SK-N-SH treated with all-trans-retinoic acid at 6 μM for 48 hours (cell line): ENCODE measurements at regions not wholly inside any gene's neighbourhood (a gene's known extent, or its start where the extent isn't known, plus 50 kb on each side); places are given as distances from the start of the nearest gene placed in this dataset.

Experiments
- ATAC-seq: fragments of 200-7000 bp; cut with Tn5 transposase; 3 replicates; pipeline ENCODE4 v1.9.1; 2020; ENCODE audit warnings: mild to moderate bottlenecking, moderate library complexity
- ARNTL ChIP-seq: fragments of 450-650 bp; formaldehyde crosslinking; IDR thresholded peaks from 2 replicates; pipeline ENCODE4 v1.5.0; 2020; ENCODE audit warnings: low read depth, mild to moderate bottlenecking, moderate library complexity, borderline replicate concordance
- CSDC2 ChIP-seq: fragments of 250-450 bp; sonication (Bioruptor Pico); IDR thresholded peaks from 2 replicates; pipeline ENCODE4 v1.5.0; 2020; ENCODE audit warnings: mild to moderate bottlenecking, moderate library complexity
- ESRRG ChIP-seq: fragments of 250-450 bp; sonication (Bioruptor Pico); IDR thresholded peaks from 2 replicates; pipeline ENCODE4 v1.6.1; 2021; ENCODE audit warnings: mild to moderate bottlenecking
- GLIS3 ChIP-seq: fragments of 250-450 bp; sonication (Bioruptor Pico); IDR thresholded peaks from 2 replicates; pipeline ENCODE4 v1.5.0; 2020; ENCODE audit warnings: mild to moderate bottlenecking, moderate library complexity
- ISL1 ChIP-seq: fragments of 250-450 bp; sonication (Bioruptor Pico); IDR thresholded peaks from 2 replicates; pipeline ENCODE4 v2.1.2; 2022; ENCODE audit warnings: mild to moderate bottlenecking, moderate library complexity
- OSR1 ChIP-seq: fragments of 250-450 bp; sonication (Bioruptor Pico); IDR thresholded peaks from 2 replicates; pipeline ENCODE4 v1.8.0; 2022; ENCODE audit warnings: moderate library complexity, mild to moderate bottlenecking, inconsistent platforms
- RARB ChIP-seq: fragments of 250-450 bp; sonication (Bioruptor Pico); IDR thresholded peaks from 2 replicates; pipeline ENCODE4 v1.8.0; 2021; ENCODE audit warnings: mild to moderate bottlenecking, moderate library complexity
- SNAI2 ChIP-seq: fragments of 250-450 bp; sonication (Bioruptor Pico); IDR thresholded peaks from 2 replicates; pipeline ENCODE4 v1.5.0; 2020; ENCODE audit warnings: mild to moderate bottlenecking, moderate library complexity
- TCF4 ChIP-seq: fragments of 250-450 bp; sonication (Bioruptor Pico); IDR thresholded peaks from 2 replicates; pipeline ENCODE4 v1.8.0; 2021; ENCODE audit warnings: mild to moderate bottlenecking, moderate library complexity, borderline replicate concordance
- TOX ChIP-seq: fragments of 250-450 bp; sonication (Bioruptor Pico); IDR thresholded peaks from 2 replicates; pipeline ENCODE4 v1.8.0; 2021; ENCODE audit warnings: mild to moderate bottlenecking, moderate library complexity, borderline replicate concordance
- ZC3H10 ChIP-seq: fragments of 250-450 bp; sonication (Bioruptor Pico); IDR thresholded peaks from 2 replicates; pipeline ENCODE4 v1.5.1; 2021; ENCODE audit warnings: mild to moderate bottlenecking, moderate library complexity
- ZFP30 ChIP-seq: fragments of 450-650 bp; formaldehyde crosslinking; IDR thresholded peaks from 2 replicates; pipeline ENCODE4 v1.5.0; 2022; ENCODE audit warnings: mild to moderate bottlenecking, moderate library complexity
- ZNF565 ChIP-seq: fragments of 450-650 bp; formaldehyde crosslinking; conservative IDR thresholded peaks from 2 replicates; pipeline ENCODE4 v1.5.0; 2020; ENCODE audit warnings: low read depth, mild to moderate bottlenecking, moderate library complexity
- ZNF70 ChIP-seq: fragments of 450-650 bp; formaldehyde crosslinking; IDR thresholded peaks from 2 replicates; pipeline ENCODE4 v1.5.0; 2020; ENCODE audit warnings: mild to moderate bottlenecking, moderate library complexity
- ZNF8 ChIP-seq: fragments of 450-650 bp; formaldehyde crosslinking; IDR thresholded peaks from 2 replicates; pipeline ENCODE4 v1.5.0; 2020; ENCODE audit warnings: mild to moderate bottlenecking, moderate library complexity
- TF ChIP-seq, protein P1 (sequence below): fragments of 250-450 bp; sonication (Bioruptor Pico); IDR thresholded peaks from 2 replicates; pipeline ENCODE4 v1.8.0; 2021; ENCODE audit warnings: low read depth, mild to moderate bottlenecking, moderate library complexity, borderline replicate concordance
- TF ChIP-seq, protein P2 (sequence below): fragments of 250-450 bp; sonication (Bioruptor Pico); IDR thresholded peaks from 2 replicates; pipeline ENCODE4 v1.5.1; 2020; ENCODE audit warnings: low read depth, mild to moderate bottlenecking, moderate library complexity
- TF ChIP-seq, protein P3 (sequence below): fragments of 250-450 bp; sonication (Bioruptor Pico); IDR thresholded peaks from 2 replicates; pipeline ENCODE4 v1.5.0; 2020; ENCODE audit warnings: mild to moderate bottlenecking, moderate library complexity
- TF ChIP-seq, protein P4 (sequence below): fragments of 250-450 bp; sonication (Bioruptor Pico); IDR thresholded peaks from 2 replicates; pipeline ENCODE4 v1.8.0; 2020; ENCODE audit warnings: mild to moderate bottlenecking, moderate library complexity, borderline replicate concordance

DNA sequence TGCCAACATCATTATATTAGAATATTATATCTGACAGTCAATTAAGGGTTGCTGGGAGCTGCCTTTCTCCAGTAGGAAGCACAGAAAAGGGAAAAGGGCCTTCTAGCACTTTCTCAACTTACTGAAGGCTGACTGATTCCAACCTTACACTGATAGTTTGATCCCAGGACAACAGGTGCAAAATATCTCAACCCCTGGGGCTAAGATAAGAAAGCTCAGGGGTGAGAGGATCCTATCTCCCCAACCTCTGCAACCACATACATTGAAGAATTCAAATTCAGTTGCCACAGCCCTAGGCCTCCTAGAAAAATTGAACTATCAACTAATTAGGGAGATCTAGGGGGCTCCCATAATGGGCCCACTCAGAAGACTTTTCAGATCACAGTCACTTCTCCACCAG is 179.1 kb upstream of the GPRIN3 start (continued):
- TF ChIP-seq, protein P1, sequence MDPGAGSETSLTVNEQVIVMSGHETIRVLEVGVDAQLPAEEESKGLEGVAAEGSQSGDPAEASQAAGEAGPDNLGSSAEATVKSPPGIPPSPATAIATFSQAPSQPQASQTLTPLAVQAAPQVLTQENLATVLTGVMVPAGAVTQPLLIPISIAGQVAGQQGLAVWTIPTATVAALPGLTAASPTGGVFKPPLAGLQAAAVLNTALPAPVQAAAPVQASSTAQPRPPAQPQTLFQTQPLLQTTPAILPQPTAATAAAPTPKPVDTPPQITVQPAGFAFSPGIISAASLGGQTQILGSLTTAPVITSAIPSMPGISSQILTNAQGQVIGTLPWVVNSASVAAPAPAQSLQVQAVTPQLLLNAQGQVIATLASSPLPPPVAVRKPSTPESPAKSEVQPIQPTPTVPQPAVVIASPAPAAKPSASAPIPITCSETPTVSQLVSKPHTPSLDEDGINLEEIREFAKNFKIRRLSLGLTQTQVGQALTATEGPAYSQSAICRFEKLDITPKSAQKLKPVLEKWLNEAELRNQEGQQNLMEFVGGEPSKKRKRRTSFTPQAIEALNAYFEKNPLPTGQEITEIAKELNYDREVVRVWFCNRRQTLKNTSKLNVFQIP = no peak
- no peak for TF ChIP-seq CSDC2 (CRISPR knock-in tag)
- TF ChIP-seq ZFP30 (CRISPR knock-in tag) = no peak
- TF ChIP-seq ARNTL (CRISPR knock-in tag) = no peak
- TF ChIP-seq, protein P2, sequence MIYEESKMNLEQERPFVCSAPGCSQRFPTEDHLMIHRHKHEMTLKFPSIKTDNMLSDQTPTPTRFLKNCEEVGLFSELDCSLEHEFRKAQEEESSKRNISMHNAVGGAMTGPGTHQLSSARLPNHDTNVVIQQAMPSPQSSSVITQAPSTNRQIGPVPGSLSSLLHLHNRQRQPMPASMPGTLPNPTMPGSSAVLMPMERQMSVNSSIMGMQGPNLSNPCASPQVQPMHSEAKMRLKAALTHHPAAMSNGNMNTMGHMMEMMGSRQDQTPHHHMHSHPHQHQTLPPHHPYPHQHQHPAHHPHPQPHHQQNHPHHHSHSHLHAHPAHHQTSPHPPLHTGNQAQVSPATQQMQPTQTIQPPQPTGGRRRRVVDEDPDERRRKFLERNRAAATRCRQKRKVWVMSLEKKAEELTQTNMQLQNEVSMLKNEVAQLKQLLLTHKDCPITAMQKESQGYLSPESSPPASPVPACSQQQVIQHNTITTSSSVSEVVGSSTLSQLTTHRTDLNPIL (CRISPR knock-in tag) = no peak
- TF ChIP-seq OSR1 (CRISPR knock-in tag) = no peak
- TF ChIP-seq, protein P3, sequence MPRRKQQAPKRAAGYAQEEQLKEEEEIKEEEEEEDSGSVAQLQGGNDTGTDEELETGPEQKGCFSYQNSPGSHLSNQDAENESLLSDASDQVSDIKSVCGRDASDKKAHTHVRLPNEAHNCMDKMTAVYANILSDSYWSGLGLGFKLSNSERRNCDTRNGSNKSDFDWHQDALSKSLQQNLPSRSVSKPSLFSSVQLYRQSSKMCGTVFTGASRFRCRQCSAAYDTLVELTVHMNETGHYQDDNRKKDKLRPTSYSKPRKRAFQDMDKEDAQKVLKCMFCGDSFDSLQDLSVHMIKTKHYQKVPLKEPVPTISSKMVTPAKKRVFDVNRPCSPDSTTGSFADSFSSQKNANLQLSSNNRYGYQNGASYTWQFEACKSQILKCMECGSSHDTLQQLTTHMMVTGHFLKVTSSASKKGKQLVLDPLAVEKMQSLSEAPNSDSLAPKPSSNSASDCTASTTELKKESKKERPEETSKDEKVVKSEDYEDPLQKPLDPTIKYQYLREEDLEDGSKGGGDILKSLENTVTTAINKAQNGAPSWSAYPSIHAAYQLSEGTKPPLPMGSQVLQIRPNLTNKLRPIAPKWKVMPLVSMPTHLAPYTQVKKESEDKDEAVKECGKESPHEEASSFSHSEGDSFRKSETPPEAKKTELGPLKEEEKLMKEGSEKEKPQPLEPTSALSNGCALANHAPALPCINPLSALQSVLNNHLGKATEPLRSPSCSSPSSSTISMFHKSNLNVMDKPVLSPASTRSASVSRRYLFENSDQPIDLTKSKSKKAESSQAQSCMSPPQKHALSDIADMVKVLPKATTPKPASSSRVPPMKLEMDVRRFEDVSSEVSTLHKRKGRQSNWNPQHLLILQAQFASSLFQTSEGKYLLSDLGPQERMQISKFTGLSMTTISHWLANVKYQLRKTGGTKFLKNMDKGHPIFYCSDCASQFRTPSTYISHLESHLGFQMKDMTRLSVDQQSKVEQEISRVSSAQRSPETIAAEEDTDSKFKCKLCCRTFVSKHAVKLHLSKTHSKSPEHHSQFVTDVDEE = no peak
- no peak for TF ChIP-seq ISL1 (CRISPR knock-in tag)

DNA sequence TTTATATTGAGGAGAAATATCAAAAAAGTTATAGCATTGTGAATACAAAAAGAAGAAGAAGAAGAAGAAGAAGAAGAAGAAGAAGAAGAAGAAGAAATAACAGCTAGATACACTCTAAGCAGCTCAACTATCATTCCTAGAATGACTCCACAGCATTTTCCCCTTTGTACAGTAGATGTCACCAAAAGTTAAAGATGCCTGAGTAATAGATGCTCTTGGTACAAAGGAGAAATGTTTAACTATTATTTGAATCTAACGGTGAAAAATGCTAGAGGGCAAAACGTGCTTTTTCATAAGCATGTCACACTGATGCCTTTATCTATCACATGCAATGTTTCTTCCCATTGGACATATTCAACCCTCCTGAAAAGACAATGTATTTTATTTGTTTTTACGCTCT is 178.4 kb upstream of the GPRIN3 start:
- TF ChIP-seq ESRRG (CRISPR knock-in tag) (no peak), ISL1 (CRISPR knock-in tag) (no peak), RARB (CRISPR knock-in tag) (no peak), ZC3H10 (CRISPR knock-in tag) (no peak), ZNF70 (no peak), GLIS3 (CRISPR knock-in tag) (no peak), TCF4 (CRISPR knock-in tag) (no peak), ZNF8 (no peak), ZFP30 (CRISPR knock-in tag) (no peak), TOX (CRISPR knock-in tag) (no peak), ZNF565 (CRISPR knock-in tag) (no peak), OSR1 (CRISPR knock-in tag) (no peak), SNAI2 (CRISPR knock-in tag) (no peak)
- TF ChIP-seq, protein P4, sequence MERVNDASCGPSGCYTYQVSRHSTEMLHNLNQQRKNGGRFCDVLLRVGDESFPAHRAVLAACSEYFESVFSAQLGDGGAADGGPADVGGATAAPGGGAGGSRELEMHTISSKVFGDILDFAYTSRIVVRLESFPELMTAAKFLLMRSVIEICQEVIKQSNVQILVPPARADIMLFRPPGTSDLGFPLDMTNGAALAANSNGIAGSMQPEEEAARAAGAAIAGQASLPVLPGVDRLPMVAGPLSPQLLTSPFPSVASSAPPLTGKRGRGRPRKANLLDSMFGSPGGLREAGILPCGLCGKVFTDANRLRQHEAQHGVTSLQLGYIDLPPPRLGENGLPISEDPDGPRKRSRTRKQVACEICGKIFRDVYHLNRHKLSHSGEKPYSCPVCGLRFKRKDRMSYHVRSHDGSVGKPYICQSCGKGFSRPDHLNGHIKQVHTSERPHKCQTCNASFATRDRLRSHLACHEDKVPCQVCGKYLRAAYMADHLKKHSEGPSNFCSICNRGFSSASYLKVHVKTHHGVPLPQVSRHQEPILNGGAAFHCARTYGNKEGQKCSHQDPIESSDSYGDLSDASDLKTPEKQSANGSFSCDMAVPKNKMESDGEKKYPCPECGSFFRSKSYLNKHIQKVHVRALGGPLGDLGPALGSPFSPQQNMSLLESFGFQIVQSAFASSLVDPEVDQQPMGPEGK (CRISPR knock-in tag) = no peak
- 0 out of 3 replicates have a peak, but pooled peaks have one; percentile 49 for ATAC-seq

DNA sequence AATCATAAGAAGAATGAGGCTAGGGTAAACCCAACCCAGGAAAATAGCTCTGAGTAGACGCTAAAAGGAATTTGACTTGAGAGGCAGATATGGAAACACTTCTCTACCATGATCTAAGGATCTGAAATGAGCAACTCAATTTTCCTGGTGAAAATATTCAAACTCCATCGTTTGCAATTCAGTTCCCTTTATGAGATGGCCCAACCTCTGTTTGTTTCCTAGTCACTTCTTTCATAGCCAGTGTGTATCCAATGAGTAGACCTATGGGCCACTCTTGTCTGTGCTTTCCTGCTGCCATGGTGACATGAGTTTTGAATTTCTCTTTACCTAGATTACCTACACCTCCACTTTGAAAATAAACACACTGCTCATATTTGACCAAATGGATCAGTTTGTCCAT is 176.2 kb upstream of the GPRIN3 start:
- TF ChIP-seq, protein P2 (CRISPR knock-in tag) = no peak

DNA sequence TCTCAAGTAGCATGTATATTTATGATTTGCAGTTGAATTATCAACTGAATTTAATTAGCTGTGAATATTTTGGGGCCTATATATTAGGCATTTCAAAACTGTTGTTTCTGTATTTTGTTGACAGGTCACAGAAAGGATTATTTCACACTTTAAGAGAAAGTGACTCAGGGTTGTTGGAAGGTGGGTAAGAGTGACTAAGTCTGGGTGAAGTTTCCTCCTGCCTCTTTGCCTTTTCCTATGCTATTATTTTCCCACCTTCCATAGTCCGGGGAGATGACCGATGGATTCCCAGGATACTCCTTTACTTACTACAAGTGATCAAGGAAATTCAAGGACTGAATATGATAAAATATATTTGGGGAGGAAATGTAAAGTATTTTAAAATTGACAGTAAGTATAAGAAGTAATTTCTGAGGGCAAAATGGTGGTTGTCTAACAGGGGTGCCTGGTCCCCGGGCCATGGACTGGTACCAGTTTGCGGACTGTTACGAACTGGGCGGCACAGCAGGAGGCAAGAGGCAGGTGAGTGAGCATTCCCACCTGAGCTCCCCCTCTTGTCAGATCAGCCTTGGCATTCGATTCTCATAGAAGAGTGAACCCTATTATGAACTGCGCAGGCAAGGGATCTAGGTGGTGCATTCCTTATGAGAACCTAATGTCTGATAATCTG is 175.5 kb upstream of the GPRIN3 start:
- ATAC-seq = no peak
- TF ChIP-seq CSDC2 (CRISPR knock-in tag) (no peak), ZNF8 (no peak), GLIS3 (CRISPR knock-in tag) (no peak)
- TF ChIP-seq, all 23 proteins: peak for 0

More for the DNA sequence above, 176.2 kb upstream of the GPRIN3 start:
- no peak for ATAC-seq
